ENCODE measurements at regions not wholly inside any gene's neighbourhood (a gene's known extent, or its start where the extent isn't known, plus 50 kb on each side); places are given as distances from the start of the nearest gene placed in this dataset.
A peak's percentile ranks its signal among the peaks of the same experiment; 100 is the strongest.

DNA sequence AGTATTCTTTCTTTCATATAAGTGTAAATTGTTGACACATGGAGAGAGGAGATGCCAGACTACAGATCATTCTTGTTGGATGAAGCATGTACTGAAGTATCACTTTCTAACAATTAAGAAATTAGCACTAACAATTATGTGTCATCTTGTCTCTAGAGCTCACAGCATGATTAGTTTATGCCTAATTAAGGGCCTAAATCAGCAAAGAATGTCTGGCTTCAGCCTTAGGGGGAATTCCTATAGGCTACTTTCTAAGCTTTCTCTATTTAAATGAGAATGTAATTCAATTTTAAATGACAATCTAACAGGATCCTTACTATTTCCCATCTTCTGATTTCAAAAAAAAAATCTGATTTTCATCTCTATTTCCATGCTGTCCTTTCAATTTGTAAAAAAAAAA is 371.0 kb downstream of the EPHA7 start:
- DNase-seq (ENCODE audit: low spot score) = no peak
- no peak for ATAC-seq (ENCODE audit: low FRiP score)
- TF ChIP-seq, protein P1, sequence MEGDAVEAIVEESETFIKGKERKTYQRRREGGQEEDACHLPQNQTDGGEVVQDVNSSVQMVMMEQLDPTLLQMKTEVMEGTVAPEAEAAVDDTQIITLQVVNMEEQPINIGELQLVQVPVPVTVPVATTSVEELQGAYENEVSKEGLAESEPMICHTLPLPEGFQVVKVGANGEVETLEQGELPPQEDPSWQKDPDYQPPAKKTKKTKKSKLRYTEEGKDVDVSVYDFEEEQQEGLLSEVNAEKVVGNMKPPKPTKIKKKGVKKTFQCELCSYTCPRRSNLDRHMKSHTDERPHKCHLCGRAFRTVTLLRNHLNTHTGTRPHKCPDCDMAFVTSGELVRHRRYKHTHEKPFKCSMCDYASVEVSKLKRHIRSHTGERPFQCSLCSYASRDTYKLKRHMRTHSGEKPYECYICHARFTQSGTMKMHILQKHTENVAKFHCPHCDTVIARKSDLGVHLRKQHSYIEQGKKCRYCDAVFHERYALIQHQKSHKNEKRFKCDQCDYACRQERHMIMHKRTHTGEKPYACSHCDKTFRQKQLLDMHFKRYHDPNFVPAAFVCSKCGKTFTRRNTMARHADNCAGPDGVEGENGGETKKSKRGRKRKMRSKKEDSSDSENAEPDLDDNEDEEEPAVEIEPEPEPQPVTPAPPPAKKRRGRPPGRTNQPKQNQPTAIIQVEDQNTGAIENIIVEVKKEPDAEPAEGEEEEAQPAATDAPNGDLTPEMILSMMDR (IDR thresholded peaks at IDR 0.05) = no peak

DNA sequence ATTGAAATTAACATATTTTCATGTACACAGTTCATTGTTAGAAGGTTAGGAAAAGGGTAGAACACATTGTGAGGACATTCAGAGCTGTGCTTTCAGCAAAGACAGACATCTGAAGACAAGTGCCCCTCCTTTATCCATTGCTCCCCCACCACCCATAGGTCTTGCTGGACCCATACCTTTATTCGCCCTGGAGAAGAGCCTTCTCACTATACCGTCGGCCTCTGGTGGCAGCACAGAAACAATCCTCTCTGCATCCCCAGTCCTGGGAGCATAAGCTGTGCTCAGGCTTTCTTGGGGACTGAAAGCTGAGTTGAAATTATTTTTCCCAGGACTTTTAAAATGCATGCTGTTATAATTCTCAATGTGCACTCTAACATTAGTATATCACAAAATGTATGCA is 372.3 kb downstream of the EPHA7 start:
- DNase-seq (ENCODE audit: low spot score) (no peak), ATAC-seq (ENCODE audit: low FRiP score) (no peak)
- TF ChIP-seq, protein P1 (IDR thresholded peaks at IDR 0.05) = no peak

DNA sequence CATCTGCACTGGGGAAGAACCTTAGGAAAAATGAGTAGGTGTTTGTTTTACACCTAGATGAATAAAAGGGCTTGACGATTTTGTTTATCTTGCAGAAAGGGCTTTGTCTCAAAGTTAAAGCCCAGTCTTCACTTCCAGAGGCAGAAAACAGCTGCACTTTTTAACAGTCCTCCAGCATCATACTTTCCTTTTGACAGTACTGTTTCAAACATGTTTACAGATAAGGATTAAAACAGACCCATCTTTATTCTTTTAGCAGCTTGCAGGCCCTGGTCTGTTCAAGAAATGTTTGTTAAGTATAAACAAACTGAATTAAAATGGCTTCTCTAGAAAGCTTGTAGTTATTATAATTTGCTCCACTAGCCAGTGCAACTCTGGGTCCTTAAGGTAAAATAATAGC is 374.2 kb downstream of the EPHA7 start:
- TF ChIP-seq, protein P1 (IDR thresholded peaks at IDR 0.05) = no peak
- DNase-seq (ENCODE audit: low spot score) (no peak), ATAC-seq (ENCODE audit: low FRiP score) (no peak)

DNA sequence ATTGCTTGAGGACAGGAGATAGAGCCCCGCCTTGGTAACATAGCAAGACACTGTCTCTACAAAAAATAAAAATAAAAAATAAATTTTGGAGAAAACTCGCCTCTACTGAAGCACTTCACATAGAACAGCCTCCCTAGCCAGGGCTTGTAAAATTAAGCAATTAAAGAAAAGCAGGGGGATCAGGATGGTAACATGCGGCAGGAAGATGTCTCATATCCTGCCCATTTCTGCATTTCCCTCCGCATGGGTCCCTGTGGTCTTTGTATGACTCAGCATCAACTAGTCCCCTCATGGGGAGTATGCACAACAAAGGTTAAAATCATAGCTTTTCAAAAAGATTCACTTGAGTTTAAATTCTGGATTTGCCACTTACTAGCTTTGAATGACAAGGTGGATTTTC is 379.0 kb downstream of the EPHA7 start:
- DNase-seq (ENCODE audit: low spot score) = no peak
- TF ChIP-seq, protein P1 (IDR thresholded peaks at IDR 0.05) = no peak
- no peak for ATAC-seq (ENCODE audit: low FRiP score)

GRCh38 chr6:93036835-93037234 is 382.5 kb downstream of the EPHA7 start:
- no peak for DNase-seq (ENCODE audit: low spot score)
- TF ChIP-seq, protein P1 (IDR thresholded peaks at IDR 0.05) = no peak
- peak; percentile 10 for ATAC-seq (ENCODE audit: low FRiP score)

DNA sequence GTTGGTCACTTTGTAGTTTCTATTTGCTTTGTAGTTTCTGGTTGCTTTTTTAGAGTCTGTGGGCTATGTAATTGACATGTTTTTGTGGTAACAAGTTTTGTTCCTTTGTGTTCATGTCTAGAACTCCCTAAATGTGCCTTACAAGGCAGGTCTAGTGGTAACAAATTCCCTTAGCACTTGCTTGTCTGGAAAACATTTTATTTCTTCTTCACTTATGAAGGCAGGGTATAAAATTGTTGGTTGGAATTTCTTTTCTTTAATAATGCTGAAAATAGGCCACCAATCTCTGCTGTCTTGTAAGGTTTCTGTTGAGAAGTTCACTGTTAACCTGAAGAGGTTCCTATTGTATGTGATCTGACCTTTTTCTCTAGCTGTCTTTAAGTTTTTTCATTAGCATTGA is 383.6 kb downstream of the EPHA7 start:
- TF ChIP-seq, protein P1 (IDR thresholded peaks at IDR 0.05) = no peak
- DNase-seq (ENCODE audit: low spot score) (no peak), ATAC-seq (ENCODE audit: low FRiP score) (no peak)

GRCh38 chr6:93021235-93021915 is 398.0 kb downstream of the EPHA7 start:
- TF ChIP-seq, protein P1 (IDR thresholded peaks at IDR 0.05) = no peak
- ATAC-seq (ENCODE audit: low FRiP score) = no peak
- DNase-seq (ENCODE audit: low spot score) = no peak
